ENCODE measurements at regions not wholly inside any gene's neighbourhood (a gene's known extent, or its start where the extent isn't known, plus 50 kb on each side); places are given as distances from the start of the nearest gene placed in this dataset.

DNA sequence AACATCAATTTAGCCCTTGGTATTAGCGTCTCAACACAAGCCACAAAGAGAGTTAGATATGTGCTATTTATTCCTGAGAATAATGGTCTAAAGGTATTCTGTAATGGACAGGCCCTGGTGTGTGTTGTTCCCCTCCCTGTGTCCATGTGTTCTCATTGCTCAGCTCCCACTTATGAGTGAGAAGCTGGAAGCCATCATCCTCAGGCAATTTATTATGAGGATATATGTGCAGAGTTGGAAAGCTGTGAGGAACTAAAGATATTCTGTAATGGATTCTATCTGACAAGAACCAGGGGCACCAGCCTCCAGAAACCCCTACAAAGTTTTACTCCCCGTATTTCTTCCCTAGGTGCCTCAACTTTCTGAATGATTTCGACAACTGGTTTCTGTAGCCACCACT is 210.8 kb downstream of the GRIN2B start:
- DNase-seq (ENCODE audit: low read depth in 3 of 3, low spot score in 2 of 3): no peak

DNA sequence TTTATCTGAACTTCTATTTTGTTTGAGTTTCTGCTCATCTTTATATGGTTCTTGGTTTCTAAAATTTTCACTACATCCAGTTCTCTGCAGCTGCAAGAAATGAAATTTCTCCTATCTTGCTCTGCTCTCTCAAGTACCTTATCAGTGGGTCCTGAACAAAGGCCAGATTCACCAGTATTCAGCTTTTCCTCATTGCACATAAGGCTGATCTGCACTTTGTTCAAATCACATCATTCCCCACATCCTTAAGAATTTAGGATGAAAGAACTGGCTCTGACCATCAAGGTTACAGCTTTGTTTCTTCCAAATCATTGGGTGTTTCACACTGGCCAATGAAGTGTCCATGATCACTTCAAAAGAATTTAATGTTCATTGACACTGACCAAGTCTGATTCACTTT is 211.4 kb downstream of the GRIN2B start:
- DNase-seq (ENCODE audit: low read depth in 3 of 3, low spot score in 2 of 3): no peak

- no peak for DNase-seq (ENCODE audit: low read depth in 3 of 3, low spot score in 2 of 3)
These were observed 212.1 kb downstream of the GRIN2B start for GRCh38 chr12:13769273-13769672.

GRCh38 chr12:13764748-13765147 is 216.7 kb downstream of the GRIN2B start:
- DNase-seq (ENCODE audit: low read depth in 3 of 3, low spot score in 2 of 3): no peak

- no peak for DNase-seq (ENCODE audit: low read depth in 3 of 3, low spot score in 2 of 3)
These were observed 232.0 kb downstream of the GRIN2B start for GRCh38 chr12:13749389-13749788.

DNA sequence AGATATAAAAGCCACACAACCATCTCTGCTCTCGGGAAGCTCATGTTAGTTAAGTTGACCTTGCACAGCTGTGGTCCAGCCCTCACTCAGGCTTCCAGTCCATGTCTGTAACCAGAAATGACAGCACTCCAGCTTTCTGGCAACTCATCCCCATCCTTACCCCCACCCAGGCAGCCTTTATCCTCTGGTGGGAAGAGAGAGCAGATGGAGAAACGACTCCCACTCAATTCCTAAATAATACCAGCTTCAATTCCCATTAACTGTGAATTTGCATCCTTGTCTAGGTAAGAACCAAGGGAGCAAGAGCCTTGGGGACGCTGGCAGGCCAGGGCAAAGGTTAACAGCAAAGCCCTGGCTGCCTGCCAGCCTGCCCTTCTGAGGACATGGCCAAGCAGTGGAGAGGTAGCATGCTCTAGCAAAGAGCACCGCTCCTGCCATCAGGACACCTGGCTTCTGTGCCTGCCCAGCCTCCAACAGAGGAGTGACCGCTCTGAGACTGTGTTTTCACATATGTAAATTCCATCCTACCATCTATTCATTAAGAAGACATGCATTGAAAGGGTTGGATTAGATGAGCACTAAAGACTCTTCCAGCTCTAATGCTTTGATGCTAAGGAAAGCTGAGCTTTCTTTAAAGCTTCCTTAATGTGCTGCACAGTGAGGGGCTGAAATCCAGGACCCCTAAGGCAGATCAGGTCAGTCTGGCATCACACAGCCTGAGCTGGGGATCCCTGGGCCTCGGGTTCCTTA is 236.1 kb downstream of the GRIN2B start:
- no peak for DNase-seq (ENCODE audit: low read depth in 3 of 3, low spot score in 2 of 3)

GRCh38 chr12:13744561-13744960 is 236.8 kb downstream of the GRIN2B start:
- no peak for DNase-seq (ENCODE audit: low read depth in 3 of 3, low spot score in 2 of 3)

DNA sequence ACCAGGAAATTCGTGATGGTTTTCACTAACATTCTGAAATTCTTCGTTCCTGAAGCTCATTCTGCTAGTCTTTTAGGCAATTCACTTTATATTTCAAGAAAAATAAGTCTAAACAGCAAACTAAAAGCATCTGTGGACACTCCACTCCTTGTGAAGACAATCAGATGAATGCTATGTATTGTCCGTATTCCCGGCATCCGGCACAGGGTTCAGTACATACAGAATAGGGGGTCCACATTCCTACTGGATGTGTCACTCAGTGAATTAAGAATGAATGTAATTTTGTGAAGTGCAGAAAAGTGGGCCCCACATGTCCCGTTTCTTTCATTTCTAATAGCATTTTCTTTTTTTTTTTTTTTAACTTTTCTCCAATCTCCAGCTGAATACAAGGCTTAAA is 241.3 kb downstream of the GRIN2B start:
- DNase-seq (ENCODE audit: low read depth in 3 of 3, low spot score in 2 of 3): no peak

- DNase-seq (ENCODE audit: low read depth in 3 of 3, low spot score in 2 of 3): no peak
These were observed 245.7 kb downstream of the GRIN2B start for GRCh38 chr12:13735734-13736133.

GRCh38 chr12:13734584-13735152 is 246.7 kb downstream of the GRIN2B start:
- DNase-seq (ENCODE audit: low read depth in 3 of 3, low spot score in 2 of 3): no peak

GRCh38 chr12:13727707-13728195 is 253.7 kb downstream of the GRIN2B start:
- DNase-seq (ENCODE audit: low read depth in 3 of 3, low spot score in 2 of 3): no peak

- no peak for DNase-seq (ENCODE audit: low read depth in 3 of 3, low spot score in 2 of 3)
These were observed 256.4 kb downstream of the GRIN2B start for GRCh38 chr12:13725049-13725448.

GRCh38 chr12:13724136-13724535 is 257.3 kb downstream of the GRIN2B start:
- DNase-seq (ENCODE audit: low read depth in 3 of 3, low spot score in 2 of 3): no peak

DNA sequence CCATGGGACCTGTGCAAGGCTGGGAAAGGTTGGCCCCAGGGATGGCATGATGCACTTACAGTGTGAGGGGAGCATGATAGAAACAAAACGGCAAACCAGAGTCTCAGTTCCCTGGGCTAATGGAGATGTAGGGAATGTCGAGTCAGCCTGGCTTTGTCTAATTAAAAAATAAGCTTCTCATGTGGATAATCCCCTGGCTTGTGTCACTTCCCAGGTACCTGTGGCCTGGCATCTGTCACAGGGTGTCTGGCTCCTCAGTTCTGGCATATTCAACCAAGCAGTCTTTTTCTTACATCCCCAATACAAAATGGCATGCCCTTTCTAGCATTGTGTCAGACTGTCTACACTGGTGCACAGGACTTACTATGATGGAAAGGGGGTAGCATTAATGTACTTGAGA is 261.4 kb downstream of the GRIN2B start:
- DNase-seq (ENCODE audit: low read depth in 3 of 3, low spot score in 2 of 3): no peak

- no peak for DNase-seq (ENCODE audit: low read depth in 3 of 3, low spot score in 2 of 3)
These were observed 263.1 kb downstream of the GRIN2B start for GRCh38 chr12:13718271-13718670.

- no peak for DNase-seq (ENCODE audit: low read depth in 3 of 3, low spot score in 2 of 3)
These were observed 265.3 kb downstream of the GRIN2B start for GRCh38 chr12:13716119-13716518.

GRCh38 chr12:13713556-13714410 is 267.6 kb downstream of the GRIN2B start:
- DNase-seq (ENCODE audit: low read depth in 3 of 3, low spot score in 2 of 3): no peak

- no peak for DNase-seq (ENCODE audit: low read depth in 3 of 3, low spot score in 2 of 3)
These were observed 273.6 kb downstream of the GRIN2B start for GRCh38 chr12:13707829-13708228.

- DNase-seq (ENCODE audit: low read depth in 3 of 3, low spot score in 2 of 3): no peak
These were observed 279.0 kb downstream of the GRIN2B start for GRCh38 chr12:13702381-13702780.

DNA sequence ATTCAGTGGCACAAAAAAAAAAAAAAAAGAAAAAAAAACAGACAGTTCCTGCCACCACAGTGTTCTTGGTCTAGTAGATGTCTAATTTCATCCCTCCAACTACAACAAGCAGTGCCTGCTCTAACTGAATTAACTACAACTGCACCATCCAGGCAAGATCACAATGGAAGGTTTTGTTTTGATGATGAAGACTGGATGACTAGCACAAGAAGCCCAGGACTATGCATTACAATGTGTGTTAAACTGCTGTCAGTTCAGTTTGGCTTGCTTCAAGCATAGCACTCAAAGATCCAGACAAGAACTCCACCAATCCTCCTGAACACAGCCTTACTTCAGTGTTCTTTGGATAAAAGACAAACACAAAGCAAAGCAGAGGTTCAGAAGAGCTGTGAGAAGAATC is 279.9 kb downstream of the GRIN2B start:
- DNase-seq (ENCODE audit: low read depth in 3 of 3, low spot score in 2 of 3): no peak

DNA sequence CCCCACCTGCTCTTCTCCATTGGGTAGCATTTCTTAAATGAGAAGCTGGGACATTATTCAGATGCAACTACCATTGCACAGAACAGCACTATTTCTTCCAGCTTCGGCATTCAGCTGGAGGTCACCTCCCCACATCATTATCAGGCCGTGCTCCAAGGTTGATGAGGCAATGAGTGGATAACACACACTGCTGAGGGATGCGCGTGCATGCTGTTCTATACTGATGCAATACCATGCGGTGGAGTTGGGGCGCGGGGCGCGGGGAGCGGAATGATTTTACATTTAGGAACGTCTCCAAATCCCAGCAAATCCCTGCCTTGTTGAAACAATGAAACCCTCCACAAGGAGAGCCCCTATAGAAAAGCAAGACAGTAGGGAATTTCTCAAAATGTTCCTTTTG is 283.4 kb downstream of the GRIN2B start:
- no peak for DNase-seq (ENCODE audit: low read depth in 3 of 3, low spot score in 2 of 3)

- DNase-seq (ENCODE audit: low read depth in 3 of 3, low spot score in 2 of 3): no peak
These were observed 285.6 kb downstream of the GRIN2B start for GRCh38 chr12:13695781-13696180.
